VCaP (cell line): ENCODE measurements at regions not wholly inside any gene's neighbourhood (a gene's known extent, or its start where the extent isn't known, plus 50 kb on each side); places are given as distances from the start of the nearest gene placed in this dataset.

Experiments used
- H3K27ac ChIP-seq: fragments of 450-650 bp; 2 replicates; pipeline ENCODE4 v1.5.1; 2017
- TF ChIP-seq, protein P1 (sequence below): fragments of 450-650 bp; conservative IDR thresholded peaks from 2 replicates; pipeline ENCODE4 v1.5.1; 2017; ENCODE audit warnings: mild to moderate bottlenecking, moderate library complexity

DNA sequence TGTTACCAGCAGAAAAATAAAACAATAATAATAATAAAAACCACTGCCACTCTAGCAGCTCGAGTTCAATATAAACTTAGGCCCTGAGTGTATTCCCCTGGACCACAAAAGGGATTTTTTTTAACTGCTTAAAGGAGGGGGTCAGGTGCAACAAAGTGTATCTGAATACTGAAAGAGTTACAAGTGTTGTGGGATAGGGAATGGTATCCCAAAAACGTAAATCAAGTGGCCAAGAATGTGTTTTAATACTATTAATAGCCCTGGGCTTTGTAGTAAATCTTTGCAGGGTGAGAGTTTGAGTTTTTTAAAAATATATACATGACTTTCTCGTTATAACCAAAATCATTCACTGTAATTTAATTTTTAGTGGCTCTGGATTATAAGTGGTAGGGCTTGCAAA, 860.1 kb upstream of the INTU start:
- TF ChIP-seq, protein P1, sequence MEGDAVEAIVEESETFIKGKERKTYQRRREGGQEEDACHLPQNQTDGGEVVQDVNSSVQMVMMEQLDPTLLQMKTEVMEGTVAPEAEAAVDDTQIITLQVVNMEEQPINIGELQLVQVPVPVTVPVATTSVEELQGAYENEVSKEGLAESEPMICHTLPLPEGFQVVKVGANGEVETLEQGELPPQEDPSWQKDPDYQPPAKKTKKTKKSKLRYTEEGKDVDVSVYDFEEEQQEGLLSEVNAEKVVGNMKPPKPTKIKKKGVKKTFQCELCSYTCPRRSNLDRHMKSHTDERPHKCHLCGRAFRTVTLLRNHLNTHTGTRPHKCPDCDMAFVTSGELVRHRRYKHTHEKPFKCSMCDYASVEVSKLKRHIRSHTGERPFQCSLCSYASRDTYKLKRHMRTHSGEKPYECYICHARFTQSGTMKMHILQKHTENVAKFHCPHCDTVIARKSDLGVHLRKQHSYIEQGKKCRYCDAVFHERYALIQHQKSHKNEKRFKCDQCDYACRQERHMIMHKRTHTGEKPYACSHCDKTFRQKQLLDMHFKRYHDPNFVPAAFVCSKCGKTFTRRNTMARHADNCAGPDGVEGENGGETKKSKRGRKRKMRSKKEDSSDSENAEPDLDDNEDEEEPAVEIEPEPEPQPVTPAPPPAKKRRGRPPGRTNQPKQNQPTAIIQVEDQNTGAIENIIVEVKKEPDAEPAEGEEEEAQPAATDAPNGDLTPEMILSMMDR: no peak
- H3K27ac ChIP-seq: no peak overlapping the region

DNA sequence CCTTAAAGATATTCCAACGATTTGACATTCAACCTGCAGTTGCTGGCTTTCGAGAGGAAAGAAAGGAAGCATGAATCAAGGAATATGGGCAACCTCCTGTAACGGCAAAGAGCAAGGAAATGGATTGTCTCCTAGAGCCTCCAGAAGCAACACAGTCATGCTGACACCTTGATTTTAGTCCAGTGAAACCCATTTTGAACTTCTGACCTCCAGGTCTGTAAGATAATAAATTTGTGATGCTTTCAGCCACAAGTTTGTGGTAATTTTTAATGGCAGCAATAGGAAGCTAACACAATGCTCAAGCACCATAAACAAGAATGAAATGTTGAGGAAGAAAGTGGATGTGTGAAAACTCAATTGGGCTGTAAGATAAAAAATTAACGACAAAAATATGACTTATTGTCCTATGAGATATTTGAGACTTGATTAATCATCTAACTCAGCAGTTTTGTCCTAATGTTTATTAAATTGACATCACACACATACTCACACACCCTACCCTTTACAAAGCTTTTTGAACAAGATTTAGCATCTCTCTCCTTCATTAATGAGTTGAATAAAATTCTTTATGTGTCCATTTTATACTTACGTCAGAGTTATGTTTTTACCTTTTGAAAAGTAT, 857.2 kb upstream of the INTU start:
- TF ChIP-seq, protein P1: no peak

DNA sequence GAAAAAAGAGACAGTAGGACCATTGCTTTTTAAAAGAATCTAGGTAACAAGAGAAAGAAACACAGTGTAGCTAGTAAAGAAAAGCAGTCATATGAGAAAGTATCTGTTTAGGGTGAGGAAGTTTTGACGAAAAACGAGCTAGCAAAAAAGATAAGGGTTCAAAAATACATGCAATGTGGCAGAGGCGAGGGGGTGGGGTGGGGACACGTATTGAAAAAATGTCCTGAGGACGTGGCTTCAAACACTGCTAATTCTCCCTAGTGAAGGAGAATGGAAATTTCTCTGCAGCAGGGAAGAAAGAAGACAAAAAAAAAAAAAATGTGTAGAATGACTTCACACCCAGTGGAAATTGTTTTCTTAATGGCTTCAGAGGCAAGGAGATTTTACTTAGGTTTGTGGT, 856.4 kb upstream of the INTU start:
- TF ChIP-seq, protein P1: no peak
- no peak overlapping the region; the same call in 1 of the 2 replicates for H3K27ac ChIP-seq

More for the DNA sequence above, 857.2 kb upstream of the INTU start:
- H3K27ac ChIP-seq: no peak overlapping the region; the same call in 1 of the 2 replicates

DNA sequence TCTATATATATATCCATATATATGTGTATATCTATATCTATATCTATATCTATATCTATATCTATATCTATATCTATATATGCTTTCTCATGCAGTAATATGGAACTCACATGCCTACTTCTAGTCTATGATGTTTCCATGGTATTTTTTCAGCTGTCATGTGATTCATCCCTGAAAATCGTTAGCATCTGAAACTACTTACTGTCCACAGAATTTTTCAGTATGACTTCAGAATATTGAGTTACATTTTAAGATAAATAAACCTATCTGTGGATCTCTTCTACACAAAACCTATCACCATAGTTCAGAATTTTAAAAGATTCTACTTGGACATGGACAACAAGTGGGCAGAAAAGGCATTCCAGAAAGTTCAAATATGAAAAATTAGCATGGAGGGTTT, 855.1 kb upstream of the INTU start:
- TF ChIP-seq, protein P1: no peak
- H3K27ac ChIP-seq: no peak overlapping the region

DNA sequence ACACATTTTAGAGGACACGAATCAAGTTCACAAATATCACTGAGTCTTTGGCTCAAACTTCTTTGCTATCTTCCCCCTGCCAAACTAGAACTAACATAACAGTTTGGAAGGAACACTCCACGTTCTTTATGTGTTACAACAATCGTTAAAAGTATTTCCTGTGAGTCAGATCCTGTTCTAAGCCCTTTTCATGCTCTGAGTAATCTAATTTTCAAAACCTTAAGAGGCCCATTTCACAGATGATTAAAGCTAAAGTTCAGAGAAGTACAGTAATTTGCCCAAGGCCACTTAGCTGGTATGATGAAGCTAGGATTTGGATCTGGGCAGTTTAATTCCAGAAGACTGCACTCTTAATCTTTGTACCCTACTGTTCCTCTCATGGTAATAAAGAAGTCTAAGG, 854.4 kb upstream of the INTU start:
- no peak overlapping the region for H3K27ac ChIP-seq
- TF ChIP-seq, protein P1: no peak

DNA sequence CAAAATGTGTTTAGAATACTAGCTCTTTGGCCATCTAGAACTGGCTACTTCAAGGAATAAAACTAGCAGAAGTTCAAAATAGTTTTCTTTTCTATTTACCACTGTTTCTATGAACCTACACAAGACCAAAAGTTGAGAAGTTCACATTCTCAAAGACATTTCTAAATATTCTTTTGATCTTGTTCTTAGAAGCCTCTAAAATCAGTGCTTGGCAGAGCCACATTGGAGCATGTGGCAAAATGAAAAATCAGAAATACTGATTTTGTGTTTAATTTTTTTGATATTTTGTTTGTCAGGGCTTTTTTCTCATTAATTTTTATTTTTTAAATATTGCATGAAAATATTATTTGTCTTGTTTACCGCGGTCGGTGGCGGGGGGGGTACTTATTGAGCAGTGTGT, 853.8 kb upstream of the INTU start:
- TF ChIP-seq, protein P1: no peak
- no peak overlapping the region for H3K27ac ChIP-seq

DNA sequence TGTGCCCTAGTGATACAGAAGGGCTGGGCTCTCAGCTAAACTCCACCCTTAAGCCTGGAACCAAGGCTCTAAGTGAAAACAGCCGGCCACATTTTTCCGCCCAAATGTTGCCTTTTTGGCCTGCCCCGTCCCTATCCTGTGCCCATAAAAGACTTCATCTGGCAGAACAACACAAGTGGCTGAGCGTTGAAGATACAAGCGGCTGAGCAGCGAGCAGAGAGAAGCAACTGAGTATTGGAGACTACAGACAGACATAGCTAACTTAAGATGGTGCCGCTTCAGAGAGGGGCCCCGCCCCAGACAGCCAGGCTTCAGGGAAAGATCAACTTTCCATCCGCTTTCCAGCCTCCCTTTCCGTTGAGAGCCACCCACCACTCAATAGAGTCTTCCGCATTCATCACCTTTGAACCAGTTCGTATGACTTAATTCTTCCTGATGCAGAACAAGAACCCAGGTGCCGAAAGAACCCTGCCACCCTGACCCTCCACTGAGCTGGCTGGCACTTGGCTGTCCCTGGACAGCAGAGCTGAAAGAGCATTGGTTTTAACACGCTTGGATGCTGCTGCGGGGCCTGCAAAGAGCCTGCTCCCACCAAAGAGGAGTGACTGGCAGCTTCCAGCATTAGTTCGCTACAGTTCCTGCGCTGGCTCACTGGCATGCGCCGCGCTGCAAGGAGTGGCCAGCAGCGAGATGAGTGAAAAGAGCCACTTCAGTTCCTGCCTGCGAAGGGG, 853.2 kb upstream of the INTU start:
- TF ChIP-seq, protein P1: no peak

More for the DNA sequence above, 853.2 kb upstream of the INTU start:
- H3K27ac ChIP-seq: no peak overlapping the region
